Uterus (tissue), 3 donors: ENCODE measurements at regions not wholly inside any gene's neighbourhood (a gene's known extent, or its start where the extent isn't known, plus 50 kb on each side); places are given as distances from the start of the nearest gene placed in this dataset.
"Not testable (repeated sequence)": the region's sequence is repeated elsewhere in the genome, so short reads cannot be mapped to it uniquely, and the experiment has no call there.

Source experiments
- DNase-seq, 2 donors: peaks; one replicate each; pipeline ENCODE4 v3.0.0-alpha.2; 2019 to 2020
- H3K27ac ChIP-seq, 2 donors: fragments of 200-600 bp; sonication (generic); 1 replicate in 1 of 2; 2 replicates in 1 of 2; pipeline ENCODE4 v1.5.1; 2016 to 2018
- H3K27me3 ChIP-seq, 2 donors: fragments of 200-600 bp; sonication (generic); one replicate each; pipeline ENCODE4 v1.5.1; 2018 to 2019; ENCODE audit warnings: control low read depth in 1 of 2
- H3K36me3 ChIP-seq, 2 donors: fragments of 200-600 bp; sonication (generic); one replicate each; pipeline ENCODE4 v1.5.1; 2019; ENCODE audit warnings: control low read depth in 1 of 2
- H3K4me1 ChIP-seq, 2 donors: fragments of 200-600 bp; sonication (generic); one replicate each; pipeline ENCODE4 v1.5.1; 2018 to 2019; ENCODE audit warnings: control low read depth in 1 of 2
- H3K4me3 ChIP-seq, 2 donors: fragments of 200-600 bp; sonication (generic); 1 replicate in 1 of 2; 2 replicates in 1 of 2; pipeline ENCODE4 v1.5.1; 2018 to 2019; ENCODE audit warnings: mild to moderate bottlenecking in 1 of 2
- H3K9me3 ChIP-seq, 2 donors: fragments of 200-600 bp; sonication (generic); one replicate each; pipeline ENCODE4 v1.5.1; 2019; ENCODE audit warnings: control low read depth in 1 of 2
- POLR2A ChIP-seq, 2 donors: fragments of 450-650 bp; IDR thresholded peaks; one replicate each; pipeline ENCODE4 v1.6.1; 2016; ENCODE audit warnings: antibody characterized with exemption in 2 of 2, mild to moderate bottlenecking in 1 of 2, moderate library complexity in 1 of 2
- intact Hi-C: fragments of 100-400 bp; cut with DNase I; formaldehyde crosslinking; loops from one replicate; pipeline ENCODE4 v1.15.1; 2023; ENCODE audit warnings: low total_unique reads
- TF ChIP-seq, protein P1 (sequence below), 4 experiments: fragments of 200-600 bp in 2 of 4; fragments of 450-650 bp in 2 of 4; sonication (generic) in 2 of 4; IDR thresholded peaks; one replicate each; pipeline ENCODE4 v1.5.1; 2016 to 2019; ENCODE audit warnings: antibody characterized with exemption in 4 of 4, mild to moderate bottlenecking in 2 of 4, moderate library complexity in 1 of 4
- donor health status: DM: yes; HTN: yes; CAD: no.

DNA sequence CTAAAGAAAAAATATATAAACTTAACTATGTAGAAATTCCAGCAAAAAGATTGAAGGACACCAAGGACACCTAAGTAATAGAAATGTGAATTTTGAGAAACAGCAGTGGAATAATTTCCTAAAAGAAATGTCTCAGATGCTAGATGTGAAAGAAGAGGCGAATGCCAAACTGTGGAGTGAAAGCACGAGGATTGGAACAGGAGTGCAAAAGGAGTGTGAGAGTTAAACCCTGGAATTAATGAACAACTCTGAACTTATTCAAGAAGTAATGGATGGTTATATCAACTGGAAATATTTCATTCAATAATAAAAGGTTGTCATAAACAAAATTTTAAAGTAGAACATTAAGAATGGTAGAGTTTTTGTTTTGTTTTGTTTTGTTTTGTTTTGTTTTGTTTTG lies 78.5 kb upstream of the SGIP1 start:
- no peak overlapping the region for H3K27ac ChIP-seq
- H3K9me3 ChIP-seq, result no peaks in the 10 kb centered on the region
- H3K4me3 ChIP-seq, result no peak overlapping the region
- intact Hi-C loops, result no loop called here
- no peaks in the 10 kb centered on the region for H3K27me3 ChIP-seq
- DNase-seq, result no peak
- no peaks in the 10 kb centered on the region for H3K4me1 ChIP-seq
- no peaks in the 10 kb centered on the region for H3K36me3 ChIP-seq
- TF ChIP-seq, protein P1, sequence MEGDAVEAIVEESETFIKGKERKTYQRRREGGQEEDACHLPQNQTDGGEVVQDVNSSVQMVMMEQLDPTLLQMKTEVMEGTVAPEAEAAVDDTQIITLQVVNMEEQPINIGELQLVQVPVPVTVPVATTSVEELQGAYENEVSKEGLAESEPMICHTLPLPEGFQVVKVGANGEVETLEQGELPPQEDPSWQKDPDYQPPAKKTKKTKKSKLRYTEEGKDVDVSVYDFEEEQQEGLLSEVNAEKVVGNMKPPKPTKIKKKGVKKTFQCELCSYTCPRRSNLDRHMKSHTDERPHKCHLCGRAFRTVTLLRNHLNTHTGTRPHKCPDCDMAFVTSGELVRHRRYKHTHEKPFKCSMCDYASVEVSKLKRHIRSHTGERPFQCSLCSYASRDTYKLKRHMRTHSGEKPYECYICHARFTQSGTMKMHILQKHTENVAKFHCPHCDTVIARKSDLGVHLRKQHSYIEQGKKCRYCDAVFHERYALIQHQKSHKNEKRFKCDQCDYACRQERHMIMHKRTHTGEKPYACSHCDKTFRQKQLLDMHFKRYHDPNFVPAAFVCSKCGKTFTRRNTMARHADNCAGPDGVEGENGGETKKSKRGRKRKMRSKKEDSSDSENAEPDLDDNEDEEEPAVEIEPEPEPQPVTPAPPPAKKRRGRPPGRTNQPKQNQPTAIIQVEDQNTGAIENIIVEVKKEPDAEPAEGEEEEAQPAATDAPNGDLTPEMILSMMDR (IDR thresholded peaks at IDR 0.05), result no peak
- no peak for TF ChIP-seq POLR2A (IDR thresholded peaks at IDR 0.05)

DNA sequence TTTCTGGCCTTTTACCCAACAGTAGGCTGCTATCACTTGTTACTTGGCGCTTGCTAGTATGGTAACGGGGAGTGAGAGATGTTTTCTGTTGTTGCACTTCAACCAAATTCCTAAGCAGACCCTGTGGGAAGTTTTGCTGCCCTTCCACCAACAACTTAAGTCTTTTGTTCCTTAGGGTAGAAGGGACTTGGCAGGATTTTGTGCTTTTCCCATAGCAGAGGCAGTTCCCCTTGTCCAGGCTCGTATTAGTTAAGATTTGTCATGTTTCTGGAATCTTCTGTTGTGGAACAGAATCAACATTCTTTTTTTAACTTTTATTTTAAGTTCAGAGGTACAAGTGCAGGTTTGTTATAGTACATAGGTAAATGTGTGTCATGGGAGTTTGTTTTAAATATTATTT lies 73.2 kb upstream of the SGIP1 start:
- H3K9me3 ChIP-seq, result no peaks in the 10 kb centered on the region
- DNase-seq, result no peak
- no peaks in the 10 kb centered on the region for H3K27me3 ChIP-seq
- no peak overlapping the region for H3K4me3 ChIP-seq
- no peaks in the 10 kb centered on the region for H3K4me1 ChIP-seq
- H3K36me3 ChIP-seq, result no peaks in the 10 kb centered on the region
- intact Hi-C loops, result no loop called here
- H3K27ac ChIP-seq, result no peak overlapping the region
- no peak for TF ChIP-seq POLR2A (IDR thresholded peaks at IDR 0.05)

DNA sequence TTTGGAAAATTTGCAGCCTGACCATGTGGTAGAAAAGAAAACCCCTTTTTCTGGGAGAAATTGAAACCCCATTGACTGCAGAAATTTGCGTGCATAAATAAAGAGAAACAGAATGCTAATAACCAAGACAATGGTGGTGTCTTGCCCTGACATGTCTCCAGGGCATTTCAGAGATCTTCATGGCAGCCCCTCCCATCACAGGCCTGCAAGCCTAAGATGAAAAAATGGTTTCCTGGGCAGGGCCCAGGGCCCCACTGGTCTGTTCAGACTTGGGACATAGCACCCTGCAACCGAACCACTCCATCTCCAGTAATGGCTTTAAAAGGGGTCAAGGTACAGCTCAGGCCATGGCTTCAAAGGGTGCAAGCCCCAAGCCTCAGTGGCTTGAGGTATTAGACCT lies 71.6 kb upstream of the SGIP1 start:
- no peak for DNase-seq
- no peak overlapping the region for H3K27ac ChIP-seq
- H3K9me3 ChIP-seq, result no peaks in the 10 kb centered on the region
- intact Hi-C loops, result no loop called here
- H3K4me1 ChIP-seq, result no peaks in the 10 kb centered on the region
- no peak overlapping the region for H3K4me3 ChIP-seq
- TF ChIP-seq, protein P1 (IDR thresholded peaks at IDR 0.05), result no peak
- no peak for TF ChIP-seq POLR2A (IDR thresholded peaks at IDR 0.05)
- no peaks in the 10 kb centered on the region for H3K36me3 ChIP-seq
- no peaks in the 10 kb centered on the region for H3K27me3 ChIP-seq

DNA sequence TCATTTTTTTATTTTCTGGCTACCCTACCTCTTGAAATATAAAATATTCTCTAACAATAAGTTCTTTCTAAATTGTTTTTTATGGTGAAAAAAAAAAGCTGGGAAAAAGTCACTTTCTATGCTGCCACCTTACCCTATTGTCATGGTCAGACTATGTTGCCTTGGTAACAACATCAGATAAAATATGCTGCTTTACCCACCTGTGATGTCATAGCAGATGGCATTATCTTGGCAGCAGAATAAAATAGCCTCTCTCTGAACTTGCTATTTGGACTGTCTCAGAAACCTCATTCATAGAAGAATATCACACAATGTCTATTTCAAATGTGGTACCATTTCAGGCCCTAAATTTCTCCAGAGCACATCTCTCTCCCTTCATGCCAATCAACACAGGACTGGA lies 69.6 kb upstream of the SGIP1 start:
- no peaks in the 10 kb centered on the region for H3K9me3 ChIP-seq
- no peak for DNase-seq
- intact Hi-C loops, result no loop called here

DNA sequence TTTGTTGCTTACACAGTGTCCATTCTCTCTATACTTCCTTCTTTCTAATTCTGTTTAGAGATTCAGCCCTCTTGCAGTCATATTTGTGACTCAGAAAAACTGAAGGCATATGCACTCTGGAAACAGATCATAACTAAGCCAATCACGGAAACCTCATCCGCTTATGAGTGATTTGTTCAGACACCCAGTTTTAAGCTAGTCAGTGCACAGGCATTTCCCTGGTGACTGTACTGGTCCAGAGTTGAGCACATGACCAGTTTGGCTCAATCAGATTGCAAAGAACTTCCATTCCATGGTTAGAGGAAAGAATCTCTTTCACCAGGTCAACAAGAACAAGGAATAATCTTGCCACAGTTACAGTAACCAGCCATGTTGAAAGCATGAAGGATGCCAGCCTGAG lies 69.2 kb upstream of the SGIP1 start:
- intact Hi-C loops, result no loop called here
- no peaks in the 10 kb centered on the region for H3K9me3 ChIP-seq
- no peak for TF ChIP-seq POLR2A (IDR thresholded peaks at IDR 0.05)
- TF ChIP-seq, protein P1 (IDR thresholded peaks at IDR 0.05), result no peak
- H3K4me1 ChIP-seq, result no peaks in the 10 kb centered on the region
- DNase-seq, result no peak
- no peak overlapping the region for H3K4me3 ChIP-seq
- H3K27me3 ChIP-seq, result no peaks in the 10 kb centered on the region
- H3K27ac ChIP-seq, result no peak overlapping the region
- H3K36me3 ChIP-seq, result no peaks in the 10 kb centered on the region

More for the DNA sequence above, 69.6 kb upstream of the SGIP1 start:
- H3K36me3 ChIP-seq, result no peaks in the 10 kb centered on the region
- TF ChIP-seq, protein P1 (IDR thresholded peaks at IDR 0.05), result no peak
- no peak for TF ChIP-seq POLR2A (IDR thresholded peaks at IDR 0.05)
- H3K4me3 ChIP-seq, result no peak overlapping the region
- H3K4me1 ChIP-seq, result no peaks in the 10 kb centered on the region
- H3K27me3 ChIP-seq, result no peaks in the 10 kb centered on the region
- H3K27ac ChIP-seq, result no peak overlapping the region

DNA sequence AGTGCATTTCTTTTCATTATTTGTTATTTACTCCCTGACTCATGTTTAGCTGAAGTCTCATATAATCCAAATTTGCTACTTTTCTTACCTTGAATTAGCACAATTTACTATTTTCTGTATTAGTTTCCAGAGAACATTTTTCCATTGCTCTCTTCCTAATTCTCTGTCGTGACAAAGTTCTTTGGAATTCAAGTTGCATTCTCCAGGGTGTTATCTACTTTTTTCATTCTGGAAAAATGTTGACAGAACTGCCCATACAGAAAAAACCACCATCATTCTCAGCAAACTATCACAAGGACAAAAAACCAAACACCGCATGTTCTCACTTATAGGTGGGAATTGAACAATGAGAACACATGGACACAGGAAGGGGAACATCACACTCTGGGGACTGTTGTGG lies 67.3 kb upstream of the SGIP1 start:
- H3K9me3 ChIP-seq, H3K36me3 ChIP-seq, H3K27ac ChIP-seq, DNase-seq, H3K4me1 ChIP-seq, H3K4me3 ChIP-seq, H3K27me3 ChIP-seq, intact Hi-C loops: not testable (repeated sequence)
